GM04503 (cell line): ENCODE measurements at regions not wholly inside any gene's neighbourhood (a gene's known extent, or its start where the extent isn't known, plus 50 kb on each side); places are given as distances from the start of the nearest gene placed in this dataset.

Experiments
- DNase-seq: peaks from one replicate; pipeline ENCODE4 v3.0.0-alpha.2; 2012; ENCODE audit warnings: low read depth

DNA sequence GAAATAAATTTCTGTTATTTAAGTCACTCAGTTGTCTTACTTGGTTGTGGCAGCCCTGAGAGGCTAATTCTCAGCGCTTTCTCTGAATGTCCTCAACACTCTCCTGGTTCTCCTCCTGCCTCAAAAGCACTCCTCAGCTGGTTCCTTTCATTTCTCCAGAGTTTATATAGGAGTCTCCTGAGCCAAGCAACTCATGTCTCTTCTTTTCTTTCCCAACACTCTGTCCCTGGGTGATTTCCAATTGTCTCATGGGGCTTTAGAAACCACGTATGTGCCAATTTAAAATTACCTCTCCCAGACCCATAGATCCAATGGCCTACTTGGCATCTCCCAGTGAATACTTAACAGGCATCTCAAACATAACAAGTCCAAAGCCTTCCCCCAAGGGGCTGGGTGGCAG lies 184.3 kb downstream of the TTC32 start:
- no peak for DNase-seq

DNA sequence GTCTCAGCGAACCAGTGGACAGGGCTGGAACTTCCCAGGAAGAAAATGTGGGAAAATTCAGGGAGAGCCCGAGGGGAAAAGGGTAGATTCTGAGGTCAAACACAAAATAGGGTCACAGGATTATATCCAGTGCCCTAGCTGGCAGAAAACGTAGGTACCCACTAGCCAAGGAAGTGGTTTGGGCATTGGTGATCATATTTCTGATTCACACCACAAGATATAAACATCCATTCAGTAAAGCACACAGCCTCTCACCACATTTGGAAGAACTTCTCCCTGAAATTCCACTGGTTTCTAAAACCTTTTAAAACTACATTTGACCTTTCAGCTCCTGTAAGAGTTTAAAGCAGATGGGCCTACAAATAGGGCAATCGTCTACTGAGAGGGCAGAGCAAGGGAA lies 186.9 kb downstream of the TTC32 start:
- no peak for DNase-seq

DNA sequence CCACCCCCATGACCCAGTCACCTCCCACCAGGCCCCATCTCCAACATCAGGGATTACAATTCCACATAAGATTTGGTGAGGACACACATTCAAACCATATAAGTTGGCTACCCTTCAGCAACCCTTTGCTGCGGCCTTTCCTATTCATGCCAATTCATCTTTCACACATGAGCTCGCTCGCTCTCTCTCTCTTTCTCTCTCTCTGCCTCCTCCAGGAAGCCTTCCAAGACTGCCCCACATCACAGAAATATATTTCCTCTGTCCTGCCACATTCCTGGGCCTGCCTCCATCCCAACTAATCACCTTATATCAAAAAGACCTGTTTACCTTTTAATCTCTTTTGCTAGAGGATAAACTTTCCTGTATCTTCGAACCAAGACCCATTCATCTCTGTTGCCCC lies 188.9 kb downstream of the TTC32 start:
- DNase-seq, result no peak

DNA sequence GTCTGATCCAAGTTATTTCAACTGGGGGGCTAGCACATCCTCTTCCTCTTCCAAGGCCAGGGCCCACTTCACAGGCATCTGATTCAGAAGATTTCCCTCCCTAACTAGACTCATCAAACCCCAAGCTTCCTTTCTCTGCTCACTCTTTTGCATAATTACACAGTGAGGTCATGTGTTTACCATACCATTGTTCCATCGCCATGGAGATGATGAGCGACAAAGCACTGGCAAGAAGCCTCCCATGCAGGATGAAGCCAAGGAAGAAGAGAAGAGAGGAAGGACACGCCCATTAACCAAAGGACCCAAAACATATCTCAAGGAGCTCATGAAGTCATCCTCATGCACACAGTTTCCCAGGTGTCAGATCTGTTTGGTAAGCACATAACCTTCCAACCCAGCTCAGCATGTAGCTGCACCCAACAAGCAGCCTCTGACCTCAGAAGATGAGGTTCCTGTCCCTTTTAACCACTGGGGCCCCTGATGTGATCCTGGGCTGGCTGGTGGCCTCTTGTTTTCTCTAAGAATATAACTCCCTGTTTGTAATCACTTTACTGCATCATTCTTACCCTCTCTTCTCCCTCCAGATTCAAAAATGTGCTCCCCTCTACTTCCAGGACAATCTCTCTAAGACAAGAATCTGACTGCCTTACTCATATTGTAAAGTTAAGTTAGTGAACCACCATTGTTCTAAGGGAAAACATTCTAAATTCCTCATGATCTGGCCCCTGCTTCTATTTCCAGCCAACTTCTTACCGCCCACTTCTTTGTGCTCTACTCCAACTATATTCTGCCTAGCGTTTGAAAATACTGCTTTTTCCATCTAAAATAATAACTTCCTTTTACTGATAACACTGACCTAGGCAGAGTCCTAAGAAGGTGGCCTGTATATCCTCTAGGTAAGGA lies 190.1 kb downstream of the TTC32 start:
- DNase-seq, result peak; percentile 100

DNA sequence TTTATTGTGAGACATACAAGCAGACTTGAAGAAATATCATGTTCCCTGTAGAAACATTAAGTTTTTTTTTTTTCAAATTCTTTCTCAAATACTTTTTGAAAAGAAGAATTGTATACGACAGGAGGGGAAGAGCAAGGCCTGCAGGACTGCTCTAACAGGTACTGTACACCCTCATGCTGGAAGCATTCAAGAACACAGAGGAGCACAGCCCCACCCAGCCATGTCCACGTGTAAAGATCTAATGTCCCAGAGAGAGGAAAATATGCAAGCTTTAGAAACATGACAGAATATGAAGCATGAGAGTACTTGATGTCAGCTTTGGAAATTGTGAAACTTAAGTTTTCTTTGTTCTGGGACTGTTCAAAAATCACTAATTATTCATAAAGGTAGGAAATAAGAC lies 191.6 kb downstream of the TTC32 start:
- no peak for DNase-seq

DNA sequence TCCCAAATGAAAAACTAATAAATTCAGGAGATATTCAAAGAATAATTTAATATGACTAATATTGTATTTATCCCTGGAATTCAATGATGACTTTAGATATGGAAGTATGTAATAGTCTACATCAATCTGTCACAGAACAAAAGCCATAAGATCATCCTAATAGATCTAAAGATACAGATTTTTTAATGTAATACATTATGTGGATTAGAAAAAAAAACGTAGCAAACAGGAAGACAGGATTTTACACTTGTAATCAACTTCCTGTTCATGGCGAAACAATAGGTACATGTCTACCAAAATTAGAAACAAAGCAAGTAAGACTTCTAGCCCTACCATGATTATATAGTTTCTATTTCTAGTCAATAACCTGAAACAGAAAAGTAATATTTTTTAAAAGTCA lies 192.2 kb downstream of the TTC32 start:
- DNase-seq, result no peak

DNA sequence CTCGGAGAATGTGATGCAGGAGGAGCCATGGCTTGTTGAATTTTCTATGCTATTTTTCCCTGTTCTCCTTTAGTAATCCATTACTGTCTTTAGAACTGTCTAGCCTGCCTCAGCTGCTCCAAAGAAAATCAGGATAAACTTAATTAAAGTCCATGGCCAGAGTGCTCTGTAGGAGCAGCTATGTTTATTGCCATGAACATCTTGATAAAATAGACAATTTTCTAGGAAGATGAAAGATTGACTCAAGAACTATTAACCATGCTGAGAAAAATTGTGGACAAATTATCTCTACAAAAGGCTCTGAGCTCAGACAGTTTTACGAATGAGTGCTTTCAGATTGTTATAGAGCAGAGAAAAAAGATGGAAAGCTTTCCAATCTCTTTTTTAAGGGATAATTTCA lies 193.0 kb downstream of the TTC32 start:
- no peak for DNase-seq

DNA sequence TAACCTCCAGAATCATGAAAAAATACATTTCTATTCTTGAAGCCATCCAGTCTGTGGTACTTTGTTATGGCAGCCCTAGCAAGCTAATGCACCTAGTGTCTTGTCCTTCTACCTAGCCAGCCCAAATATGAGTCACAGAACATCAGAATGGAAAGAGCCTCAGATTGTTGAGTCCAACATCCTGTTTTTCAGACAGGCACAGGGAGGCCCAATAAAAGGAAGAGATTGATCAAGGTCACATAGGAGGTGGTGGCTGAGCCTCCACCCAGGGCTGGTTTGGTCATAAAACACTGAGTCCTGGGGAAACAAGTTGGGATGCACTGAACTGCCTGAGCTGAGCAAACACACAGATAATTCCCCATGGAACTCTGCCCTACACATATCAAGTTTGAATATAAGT lies 195.5 kb downstream of the TTC32 start:
- no peak for DNase-seq

DNA sequence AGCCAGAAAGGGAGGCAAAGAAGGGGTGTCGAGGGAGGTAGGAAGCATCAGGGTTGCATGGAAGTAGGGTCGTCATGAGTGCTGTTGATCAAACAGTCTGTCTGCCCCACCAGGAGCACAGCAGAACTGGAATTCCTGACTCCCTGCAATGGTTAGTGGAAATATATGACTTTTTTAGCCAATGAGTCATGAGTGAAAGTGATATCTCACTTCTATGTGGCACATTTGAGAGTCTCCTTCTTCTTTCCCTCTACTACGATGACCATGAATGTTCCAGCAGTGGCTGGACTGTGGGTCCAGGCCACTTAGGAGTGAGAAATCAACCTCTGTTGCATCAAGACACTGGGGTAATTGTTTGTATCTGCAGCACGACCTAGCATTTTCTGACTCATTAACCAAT lies 199.5 kb downstream of the TTC32 start:
- no peak for DNase-seq

DNA sequence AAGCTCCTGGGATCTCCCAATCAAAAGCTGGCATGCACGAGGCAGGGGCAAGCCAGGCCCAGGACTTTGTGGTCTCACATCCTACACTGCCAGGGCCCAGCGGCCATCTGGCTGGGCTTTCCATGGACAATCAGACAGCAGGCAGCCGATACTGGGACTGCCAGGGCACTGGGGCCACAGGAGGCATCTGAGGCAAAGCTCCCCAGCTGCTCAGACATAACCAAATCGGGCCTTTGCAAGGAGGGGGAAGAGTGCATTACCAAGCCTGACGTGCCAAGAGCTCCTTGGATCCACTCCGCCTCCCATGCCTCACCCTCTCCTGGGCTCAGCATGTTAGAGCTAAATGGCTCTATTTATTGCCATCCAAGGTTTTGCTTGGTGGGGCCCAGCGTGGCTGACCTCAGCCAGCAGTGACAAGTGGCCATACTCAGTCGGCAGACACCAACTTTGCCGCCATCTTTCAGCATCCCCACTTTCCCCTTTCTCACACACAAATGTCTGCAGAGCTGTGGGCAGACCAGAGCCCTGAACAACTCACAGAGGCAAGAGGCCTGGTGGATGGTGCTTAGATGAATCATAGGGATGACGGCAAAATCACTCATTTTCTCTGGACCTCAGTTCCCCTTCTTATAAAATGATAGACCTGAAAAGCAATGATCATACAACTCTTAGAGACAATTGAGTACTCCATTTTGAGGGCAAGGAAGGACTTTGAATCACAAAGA lies 200.8 kb downstream of the TTC32 start:
- no peak for DNase-seq

DNA sequence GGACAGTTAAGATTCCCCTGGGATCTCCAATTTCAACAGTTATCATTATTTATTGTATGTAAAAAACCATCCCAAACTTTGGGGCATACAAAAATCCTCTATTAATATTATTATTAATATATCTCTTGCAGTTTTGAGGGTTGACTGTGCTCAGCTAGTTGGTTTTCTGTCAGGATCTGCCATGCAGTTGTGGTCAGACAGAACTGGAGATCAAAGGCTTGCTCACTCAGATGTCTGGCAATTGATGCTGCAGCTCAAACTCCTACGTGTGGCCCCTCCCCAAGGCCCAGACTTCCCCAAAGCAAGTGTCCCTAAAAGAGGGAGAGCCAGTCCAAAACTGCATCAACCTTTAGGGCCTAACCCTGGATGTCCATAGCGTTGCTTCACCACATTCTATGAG lies 204.7 kb downstream of the TTC32 start:
- DNase-seq, result no peak

DNA sequence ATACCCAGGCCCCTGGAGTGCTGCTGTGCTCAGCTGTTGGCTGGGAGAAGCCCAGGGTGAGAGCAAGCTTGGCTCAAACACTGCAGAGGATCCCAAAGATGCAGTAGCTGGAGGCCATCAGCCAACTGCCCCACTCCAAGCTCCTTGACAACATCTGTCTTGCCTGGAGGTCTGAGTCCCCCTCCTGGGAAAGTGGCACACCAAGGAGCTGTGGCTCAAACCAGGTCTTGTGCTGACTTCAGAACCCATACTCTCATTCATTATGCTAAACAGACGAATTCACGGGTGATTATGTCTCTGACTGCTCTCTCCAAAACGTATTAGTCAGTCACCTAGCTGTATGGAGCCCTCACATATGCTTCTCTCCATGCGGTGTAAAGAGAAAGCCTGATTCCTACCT lies 206.1 kb downstream of the TTC32 start:
- no peak for DNase-seq

DNA sequence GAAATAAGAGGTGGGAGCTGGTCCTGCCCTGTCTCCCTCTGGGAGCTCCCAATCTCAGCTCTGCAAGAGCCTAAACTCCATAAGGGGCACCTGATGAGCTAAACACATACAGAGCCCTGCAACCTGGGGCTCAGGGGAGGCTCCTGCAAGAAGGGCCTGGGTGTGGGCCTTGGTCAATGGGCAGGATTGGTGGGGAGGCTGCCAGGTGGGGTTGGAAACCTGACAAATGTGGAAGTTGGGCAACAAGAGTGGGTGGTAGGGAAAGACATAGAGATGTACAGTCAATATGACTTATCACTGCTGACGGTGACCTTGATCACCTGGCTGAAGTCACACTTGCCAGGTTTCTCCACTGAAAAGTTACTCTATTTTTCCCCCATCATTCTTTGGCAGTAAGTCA lies 209.9 kb downstream of the TTC32 start:
- DNase-seq, result no peak

DNA sequence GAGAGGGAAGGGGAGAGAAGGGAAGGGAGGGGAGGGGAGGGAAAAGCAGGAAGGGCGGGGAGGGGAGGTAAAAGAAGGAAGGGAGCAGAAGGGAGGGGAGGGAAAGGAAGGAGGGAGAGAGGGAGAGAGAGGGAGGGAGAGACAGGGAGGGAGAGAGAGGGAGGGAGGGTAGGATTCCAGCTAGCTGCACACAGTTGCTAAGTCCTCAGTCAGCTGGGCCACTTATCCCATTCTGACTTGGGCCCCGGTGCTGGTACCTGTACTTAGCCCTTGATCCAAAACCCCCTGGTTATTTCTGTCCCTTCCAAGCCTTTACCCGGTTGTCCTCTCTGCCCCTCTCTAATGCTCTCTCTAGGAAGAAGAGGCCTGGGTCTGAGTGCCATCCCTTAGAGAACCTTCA lies 211.4 kb downstream of the TTC32 start:
- DNase-seq, result no peak

DNA sequence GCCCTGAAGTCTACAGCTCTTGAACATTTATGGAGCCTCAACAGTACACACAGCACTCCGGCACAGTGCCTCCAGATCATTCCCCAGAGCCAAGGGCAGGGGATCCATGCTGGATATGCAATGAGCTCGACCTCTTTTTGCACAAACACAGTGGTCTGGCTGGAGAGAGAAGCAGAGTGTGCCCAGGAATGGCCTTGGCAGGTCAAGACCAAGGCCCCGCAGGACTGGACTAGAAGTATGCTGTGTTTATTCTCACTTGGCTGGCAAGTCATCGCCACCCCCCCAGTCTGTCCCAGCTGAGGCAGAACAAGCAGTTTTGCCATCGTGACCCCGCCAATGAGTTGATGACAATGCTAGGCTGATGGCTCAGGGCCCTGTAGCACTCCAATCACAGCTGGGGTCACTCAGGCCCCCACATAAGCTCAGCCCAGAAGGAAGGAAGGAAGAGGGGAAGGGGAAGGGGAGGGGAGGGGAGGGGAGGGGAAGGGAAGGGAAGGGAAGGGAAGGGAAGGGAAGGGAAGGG lies 212.1 kb downstream of the TTC32 start:
- DNase-seq, result no peak

DNA sequence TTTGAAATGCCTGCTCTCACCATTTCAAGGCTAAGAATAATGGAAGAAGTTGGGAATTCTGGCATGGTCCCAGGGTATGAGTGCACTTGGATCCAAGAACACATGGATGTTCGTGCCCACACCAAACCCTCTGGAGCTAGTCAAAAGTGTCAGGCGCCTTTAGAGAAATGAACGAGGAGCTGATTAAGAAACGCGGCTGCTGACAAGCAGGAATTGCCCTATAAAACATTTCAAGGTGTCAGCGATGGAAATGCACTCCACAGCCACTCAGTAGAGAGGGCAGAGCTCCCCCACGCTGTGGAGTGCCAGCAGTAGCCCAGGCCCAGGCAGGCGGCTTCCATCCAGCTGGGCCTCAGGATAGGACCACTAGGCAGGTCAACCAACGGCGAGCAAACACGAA lies 213.7 kb downstream of the TTC32 start:
- DNase-seq, result no peak

DNA sequence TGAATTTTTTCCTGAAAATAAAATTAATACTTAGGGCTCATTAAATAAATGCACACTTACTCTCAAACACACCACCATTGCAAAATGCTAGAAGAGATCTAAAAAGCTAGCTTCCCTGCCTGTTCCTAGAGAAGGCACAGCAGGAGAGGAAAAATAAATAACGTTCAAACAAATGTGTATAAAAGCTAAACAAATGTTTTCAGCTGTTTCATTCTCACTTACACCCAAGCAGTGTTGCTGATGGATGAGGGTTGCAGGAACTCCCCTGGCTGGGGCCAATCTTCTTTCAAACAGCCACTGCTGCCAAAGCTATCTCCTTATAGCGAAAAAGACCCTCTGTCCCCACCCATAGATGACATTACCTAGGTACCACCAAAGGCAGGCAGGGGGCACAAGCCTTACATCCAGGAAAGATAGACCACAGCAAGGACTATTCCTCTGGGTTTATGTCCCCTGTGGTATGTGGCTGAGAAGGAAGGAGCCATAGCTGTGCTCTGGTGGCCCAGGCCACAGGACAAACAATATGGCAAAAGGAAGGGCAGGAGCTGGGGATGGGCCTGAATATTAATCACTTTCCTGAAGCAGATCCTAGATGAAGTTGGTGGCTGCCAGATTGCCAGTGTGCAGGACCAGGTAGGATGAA lies 214.6 kb downstream of the TTC32 start:
- no peak for DNase-seq

DNA sequence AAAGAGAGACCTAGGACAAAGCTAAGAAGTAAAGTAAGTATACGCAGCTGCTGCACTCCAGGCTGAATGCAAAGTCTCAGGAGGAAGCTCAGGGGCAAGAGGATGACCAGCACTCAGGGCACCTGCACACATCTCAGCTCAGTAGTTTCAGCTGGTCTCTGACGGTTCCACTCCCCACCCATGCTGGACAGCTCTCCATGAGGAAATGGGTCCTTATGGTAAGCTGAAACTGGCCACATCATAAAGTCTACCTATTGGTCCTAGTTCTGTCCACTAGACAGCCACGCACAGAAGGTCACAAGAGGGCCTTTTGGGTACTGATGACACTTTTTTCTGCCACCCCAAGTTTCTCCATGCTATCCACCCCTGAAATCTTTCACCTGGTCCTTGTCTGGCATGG lies 215.3 kb downstream of the TTC32 start:
- no peak for DNase-seq

DNA sequence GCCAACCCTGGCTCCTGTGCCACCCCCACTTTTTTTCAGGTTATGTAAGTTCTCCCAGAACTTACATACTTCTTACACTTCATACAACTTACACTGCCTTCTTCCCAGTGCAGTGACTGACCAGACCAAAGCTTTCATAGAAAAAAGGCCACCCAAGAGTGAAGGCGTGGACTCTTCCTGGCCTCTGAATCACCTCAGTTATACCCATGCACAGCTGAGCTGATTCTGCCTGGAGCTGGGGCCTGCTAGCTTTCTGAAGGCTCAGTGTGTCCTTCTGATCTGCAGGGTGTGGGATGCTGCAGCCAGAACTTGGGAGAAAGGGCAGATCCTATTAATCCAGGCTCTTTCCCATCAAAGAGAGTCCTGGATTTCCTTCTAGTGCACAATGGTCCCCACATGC lies 216.1 kb downstream of the TTC32 start:
- DNase-seq, result no peak

DNA sequence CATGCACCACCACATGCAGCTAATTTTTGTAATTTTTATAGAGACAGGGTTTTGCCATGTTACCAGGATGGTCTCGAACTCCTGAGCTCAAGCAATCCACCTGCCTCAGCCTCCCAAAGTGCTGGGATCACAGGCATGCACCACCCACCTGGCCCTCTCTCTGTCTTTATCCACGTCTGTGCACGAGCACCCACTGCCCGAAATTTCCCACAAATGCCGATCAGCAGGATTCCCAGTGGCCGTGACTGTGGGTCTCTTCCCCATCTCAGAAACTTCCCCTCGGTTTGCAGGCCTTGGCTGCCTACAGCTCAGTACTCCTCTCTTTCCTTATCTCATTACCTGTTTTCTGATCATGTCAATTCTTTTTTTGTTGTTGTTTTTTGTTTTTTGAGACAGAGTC lies 217.3 kb downstream of the TTC32 start:
- DNase-seq, result no peak

DNA sequence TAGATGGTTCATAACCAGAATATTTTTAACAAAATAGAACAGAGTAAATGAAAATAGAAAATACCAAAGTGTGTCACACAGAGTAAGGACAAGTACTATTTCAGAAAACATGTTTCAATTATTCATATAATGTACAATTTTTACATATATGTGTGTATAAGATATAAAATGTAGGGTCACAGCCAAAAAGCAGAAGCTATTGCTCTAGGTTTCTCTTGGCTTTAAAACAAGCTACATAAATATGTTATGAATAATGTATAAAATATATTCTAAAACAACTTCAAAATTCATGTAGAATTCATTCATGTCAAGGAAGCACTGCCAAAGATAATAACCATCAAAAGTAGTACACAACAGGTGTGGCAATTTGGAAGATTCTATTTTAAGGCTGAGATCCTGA lies 218.2 kb downstream of the TTC32 start:
- no peak for DNase-seq

DNA sequence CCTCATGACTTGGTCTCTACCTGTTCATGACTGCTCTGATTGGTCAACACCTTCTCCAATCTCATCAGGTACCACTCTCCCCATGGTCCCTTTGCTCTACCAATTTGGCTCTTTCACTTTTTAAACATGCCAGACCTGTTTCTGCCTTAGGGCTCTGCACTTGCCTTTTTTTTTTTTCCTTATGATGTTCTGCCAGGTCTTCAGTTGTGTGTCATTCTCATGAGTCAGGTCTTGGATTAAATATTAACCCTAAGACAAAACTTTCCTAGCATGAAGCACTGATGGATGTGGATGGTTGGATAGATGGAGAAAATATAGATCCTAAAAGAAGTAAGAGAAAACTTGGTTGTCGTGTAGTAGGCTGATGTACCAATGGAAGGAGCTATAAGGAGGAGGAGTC lies 219.3 kb downstream of the TTC32 start:
- no peak for DNase-seq
